ENCODE measurements at regions not wholly inside any gene's neighbourhood (a gene's known extent, or its start where the extent isn't known, plus 50 kb on each side); places are given as distances from the start of the nearest gene placed in this dataset.

DNA sequence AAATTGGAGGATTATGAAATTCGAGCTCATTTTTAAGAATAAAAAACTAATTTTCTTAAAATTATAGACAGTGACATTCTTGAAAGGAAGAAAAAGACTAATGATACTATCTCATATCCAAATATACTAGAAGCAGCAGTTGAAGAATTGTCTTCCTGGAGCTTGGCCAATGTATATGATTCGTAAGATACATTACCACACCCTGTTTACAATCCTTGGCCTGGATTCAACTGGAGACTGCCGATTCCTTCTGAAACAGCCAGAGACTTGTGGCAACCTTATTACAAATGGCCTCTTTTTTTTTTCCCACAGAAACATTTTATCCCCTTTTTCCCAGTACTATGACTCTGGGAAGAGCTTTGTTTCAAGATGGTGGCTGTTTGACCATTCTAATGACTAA is 571.2 kb upstream of the FAT1 start:
- H3K27me3 ChIP-seq (ENCODE audit: control insufficient read depth, insufficient read depth, low read length): no peaks in the 10 kb centered on the region
- H3K27ac Mint-ChIP-seq: no peak overlapping the region
- H3K36me3 ChIP-seq (ENCODE audit: control insufficient read depth, insufficient read depth, low read length): no peaks in the 10 kb centered on the region
- DNase-seq: no peak
- H3K9me3 Mint-ChIP-seq: peaks cover 22 to 29% of the 10 kb centered on the region in 2 donors
- H3K4me1 ChIP-seq (ENCODE audit: control insufficient read depth, insufficient read depth, low read length): no peaks in the 10 kb centered on the region
- no peak overlapping the region for H3K27ac ChIP-seq (ENCODE audit: low read length)
- ATAC-seq: no peak
- H3K27me3 Mint-ChIP-seq (ENCODE audit: low read depth in 2 of 2): no peaks in the 10 kb centered on the region
- H3K4me1 Mint-ChIP-seq: no peaks in the 10 kb centered on the region
- no peak overlapping the region for H3K4me3 Mint-ChIP-seq
- WGBS (ENCODE audit: insufficient coverage): 84% methylated on average over 2 of the region's 3 CpGs
- peaks cover 22% of the 10 kb centered on the region for H3K36me3 Mint-ChIP-seq
- intact Hi-C loops (cut with micrococcal nuclease): no loop called here
- TF ChIP-seq, protein P1, sequence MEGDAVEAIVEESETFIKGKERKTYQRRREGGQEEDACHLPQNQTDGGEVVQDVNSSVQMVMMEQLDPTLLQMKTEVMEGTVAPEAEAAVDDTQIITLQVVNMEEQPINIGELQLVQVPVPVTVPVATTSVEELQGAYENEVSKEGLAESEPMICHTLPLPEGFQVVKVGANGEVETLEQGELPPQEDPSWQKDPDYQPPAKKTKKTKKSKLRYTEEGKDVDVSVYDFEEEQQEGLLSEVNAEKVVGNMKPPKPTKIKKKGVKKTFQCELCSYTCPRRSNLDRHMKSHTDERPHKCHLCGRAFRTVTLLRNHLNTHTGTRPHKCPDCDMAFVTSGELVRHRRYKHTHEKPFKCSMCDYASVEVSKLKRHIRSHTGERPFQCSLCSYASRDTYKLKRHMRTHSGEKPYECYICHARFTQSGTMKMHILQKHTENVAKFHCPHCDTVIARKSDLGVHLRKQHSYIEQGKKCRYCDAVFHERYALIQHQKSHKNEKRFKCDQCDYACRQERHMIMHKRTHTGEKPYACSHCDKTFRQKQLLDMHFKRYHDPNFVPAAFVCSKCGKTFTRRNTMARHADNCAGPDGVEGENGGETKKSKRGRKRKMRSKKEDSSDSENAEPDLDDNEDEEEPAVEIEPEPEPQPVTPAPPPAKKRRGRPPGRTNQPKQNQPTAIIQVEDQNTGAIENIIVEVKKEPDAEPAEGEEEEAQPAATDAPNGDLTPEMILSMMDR (IDR thresholded peaks at IDR 0.05): no peak
- no peak overlapping the region for H3K4me3 ChIP-seq (ENCODE audit: low read length)
- H3K9me3 ChIP-seq (ENCODE audit: control insufficient read depth, insufficient read depth, low read length): peaks cover 10% of the 10 kb centered on the region

DNA sequence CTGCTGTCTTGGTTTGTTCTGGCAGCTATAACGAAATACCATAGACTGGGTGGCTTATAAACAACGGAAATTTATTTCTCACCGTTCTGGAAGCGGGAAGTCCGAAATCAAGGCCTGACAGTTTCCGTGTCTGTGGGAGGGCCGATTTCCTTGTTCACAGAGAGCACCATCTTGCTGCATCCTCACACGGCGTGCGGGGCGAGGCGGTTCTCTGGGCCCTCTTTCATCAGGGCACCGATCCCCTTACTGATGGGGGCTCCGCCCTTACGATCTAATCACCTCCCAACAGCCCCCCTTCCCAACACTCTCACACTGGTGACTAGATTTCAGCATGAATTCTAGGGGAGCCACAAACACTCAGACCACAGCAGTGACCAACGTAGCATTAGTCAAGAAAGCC is 578.3 kb upstream of the FAT1 start:
- H3K4me1 Mint-ChIP-seq: no peaks in the 10 kb centered on the region
- TF ChIP-seq, protein P1 (IDR thresholded peaks at IDR 0.05): no peak
- ATAC-seq (no peak), DNase-seq (no peak)
- H3K9me3 ChIP-seq (ENCODE audit: control insufficient read depth, insufficient read depth, low read length): peaks cover 7% of the 10 kb centered on the region
- peaks cover 26% of the 10 kb centered on the region in 2 donors for H3K9me3 Mint-ChIP-seq
- H3K4me3 Mint-ChIP-seq: no peak overlapping the region
- no peaks in the 10 kb centered on the region for H3K36me3 ChIP-seq (ENCODE audit: control insufficient read depth, insufficient read depth, low read length)
- H3K4me1 ChIP-seq (ENCODE audit: control insufficient read depth, insufficient read depth, low read length): no peaks in the 10 kb centered on the region
- no peaks in the 10 kb centered on the region for H3K27me3 ChIP-seq (ENCODE audit: control insufficient read depth, insufficient read depth, low read length)
- 93% methylated on average over 16 of the region's 16 CpGs for WGBS (ENCODE audit: insufficient coverage)
- peaks cover 20% of the 10 kb centered on the region for H3K36me3 Mint-ChIP-seq
- H3K27ac ChIP-seq (ENCODE audit: low read length): no peak overlapping the region
- intact Hi-C loops (cut with micrococcal nuclease): no loop called here
- no peak overlapping the region for H3K27ac Mint-ChIP-seq
- no peak overlapping the region for H3K4me3 ChIP-seq (ENCODE audit: low read length)
- no peaks in the 10 kb centered on the region for H3K27me3 Mint-ChIP-seq (ENCODE audit: low read depth in 2 of 2)

DNA sequence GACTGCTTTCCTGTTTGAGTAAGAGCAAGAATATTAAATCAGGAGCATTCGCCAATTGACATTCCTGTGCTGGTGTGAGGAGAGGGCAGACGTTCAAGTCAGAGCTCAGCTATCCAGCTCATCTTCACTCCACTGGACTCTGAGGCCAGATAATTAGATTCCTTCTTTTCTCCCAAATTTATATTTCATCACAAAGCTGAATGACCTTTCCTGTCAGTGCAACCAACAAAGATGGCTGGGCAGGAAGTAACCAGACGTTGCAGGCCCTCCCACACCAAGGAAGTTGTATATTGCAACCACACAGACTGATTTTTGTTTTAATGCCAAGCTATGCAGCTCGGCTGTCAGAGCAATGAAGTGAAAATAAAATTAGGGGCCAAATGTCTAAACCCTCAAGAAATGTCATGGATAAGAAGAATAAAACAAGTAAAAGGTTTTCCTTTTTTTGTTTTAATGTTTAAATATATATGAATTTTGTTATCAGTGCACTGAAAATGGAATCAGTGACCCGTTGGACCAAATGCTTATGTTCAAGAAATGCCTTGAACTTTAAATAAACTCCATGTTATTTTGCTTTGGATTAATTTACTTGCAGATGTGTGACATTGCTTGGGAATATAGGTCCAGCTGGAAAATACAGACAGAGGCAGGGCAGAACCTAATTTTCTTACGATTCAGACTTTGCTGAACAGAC is 578.9 kb upstream of the FAT1 start:
- no peaks in the 10 kb centered on the region for H3K27me3 ChIP-seq (ENCODE audit: control insufficient read depth, insufficient read depth, low read length)
- Mint-ChIP-seq H3K4me3 (no peak overlapping the region), H3K27ac (no peak overlapping the region), H3K4me1 (no peaks in the 10 kb centered on the region), H3K27me3 (ENCODE audit: low read depth in 2 of 2) (no peaks in the 10 kb centered on the region), H3K36me3 (peaks cover 14% of the 10 kb centered on the region), H3K9me3 (peaks cover 21 to 22% of the 10 kb centered on the region in 2 donors)
- H3K4me1 ChIP-seq (ENCODE audit: control insufficient read depth, insufficient read depth, low read length): no peaks in the 10 kb centered on the region
- H3K4me3 ChIP-seq (ENCODE audit: low read length): no peak overlapping the region
- DNase-seq (no peak), ATAC-seq (no peak)
- H3K9me3 ChIP-seq (ENCODE audit: control insufficient read depth, insufficient read depth, low read length): peaks cover 7% of the 10 kb centered on the region
- no peak overlapping the region for H3K27ac ChIP-seq (ENCODE audit: low read length)
- 81% methylated on average over 5 of the region's 6 CpGs for WGBS (ENCODE audit: insufficient coverage)
- intact Hi-C loops (cut with micrococcal nuclease): no loop called here
- TF ChIP-seq, protein P1 (IDR thresholded peaks at IDR 0.05): no peak
- no peaks in the 10 kb centered on the region for H3K36me3 ChIP-seq (ENCODE audit: control insufficient read depth, insufficient read depth, low read length)

DNA sequence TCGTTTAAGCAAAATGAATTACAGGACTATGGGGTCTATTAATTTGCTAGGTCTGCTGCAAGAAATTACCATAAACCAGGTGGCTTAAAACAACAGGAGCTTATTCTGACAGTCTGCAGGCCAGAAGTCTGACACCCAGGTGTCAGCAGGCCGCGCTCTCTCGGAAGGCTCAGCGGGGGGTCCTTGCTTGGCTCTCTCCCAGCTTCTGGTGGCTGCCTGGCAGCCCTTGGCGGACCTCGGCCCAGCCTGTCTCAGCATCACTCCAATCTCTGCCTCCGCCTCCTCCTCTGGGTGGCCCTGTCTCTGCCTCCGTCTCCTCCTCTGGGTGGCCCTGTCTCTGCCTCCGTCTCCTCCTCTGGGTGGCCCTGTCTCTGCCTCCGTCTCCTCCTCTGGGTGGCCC is 580.5 kb upstream of the FAT1 start:
- Mint-ChIP-seq H3K4me3 (no peak overlapping the region), H3K9me3 (peaks cover 16 to 20% of the 10 kb centered on the region in 2 donors), H3K4me1 (no peaks in the 10 kb centered on the region), H3K36me3 (peaks cover 9% of the 10 kb centered on the region), H3K27ac (no peak overlapping the region), H3K27me3 (ENCODE audit: low read depth in 2 of 2) (no peaks in the 10 kb centered on the region)
- TF ChIP-seq, protein P1 (IDR thresholded peaks at IDR 0.05): no peak
- ATAC-seq (no peak), DNase-seq (no peak)
- Histone ChIP-seq H3K27me3 (ENCODE audit: control insufficient read depth, insufficient read depth, low read length) (no peaks in the 10 kb centered on the region), H3K27ac (ENCODE audit: low read length) (no peak overlapping the region), H3K9me3 (ENCODE audit: control insufficient read depth, insufficient read depth, low read length) (peaks cover 7% of the 10 kb centered on the region), H3K36me3 (ENCODE audit: control insufficient read depth, insufficient read depth, low read length) (no peaks in the 10 kb centered on the region), H3K4me3 (ENCODE audit: low read length) (no peak overlapping the region), H3K4me1 (ENCODE audit: control insufficient read depth, insufficient read depth, low read length) (no peaks in the 10 kb centered on the region)
- intact Hi-C loops (cut with micrococcal nuclease): no loop called here
- WGBS (ENCODE audit: insufficient coverage): 85% methylated on average over 8 of the region's 11 CpGs
